ENCODE measurements at regions not wholly inside any gene's neighbourhood (a gene's known extent, or its start where the extent isn't known, plus 50 kb on each side); places are given as distances from the start of the nearest gene placed in this dataset.

- no peak for TF ChIP-seq CTCF (conservative IDR thresholded peaks at IDR 0.05; ENCODE audit: low read depth)
- POLR2A ChIA-PET (ENCODE audit: low non-redundant PET) = no interaction called here
- no peak overlapping the region for H3K27ac ChIP-seq
- CTCF ChIA-PET = no interaction called here
- DNase-seq (ENCODE audit: low spot score) = no peak
These were observed 99.4 kb upstream of the LHX1 start for GRCh38 chr17:36837939-36838272.

- no peak for DNase-seq (ENCODE audit: low spot score)
- ChIA-PET POLR2A (ENCODE audit: low non-redundant PET) (no interaction called here), CTCF (interaction anchor here (0.6 kb wide), 1 partner anchor 197 kb away, joined by 4 read pairs; no protein-coding TSS in a partner anchor)
- no peak for TF ChIP-seq CTCF (conservative IDR thresholded peaks at IDR 0.05; ENCODE audit: low read depth)
- H3K27ac ChIP-seq = no peak overlapping the region
These were observed 98.0 kb upstream of the LHX1 start for GRCh38 chr17:36839256-36839655.

GRCh38 chr17:36840796-36841195 is 96.5 kb upstream of the LHX1 start:
- no peak overlapping the region for H3K27ac ChIP-seq
- no peak for TF ChIP-seq CTCF (conservative IDR thresholded peaks at IDR 0.05; ENCODE audit: low read depth)
- DNase-seq (ENCODE audit: low spot score) = no peak
- POLR2A ChIA-PET (ENCODE audit: low non-redundant PET) = no interaction called here
- CTCF ChIA-PET = interaction anchor here (0.7 kb wide), 1 partner anchor 22 kb away, joined by 3 read pairs; no protein-coding TSS in a partner anchor

GRCh38 chr17:36842231-36842819 is 95.0 kb upstream of the LHX1 start:
- POLR2A ChIA-PET (ENCODE audit: low non-redundant PET) = no interaction called here
- CTCF ChIA-PET = interaction anchor here (0.6 kb wide), 1 partner anchor 12 kb away, joined by 4 read pairs; no protein-coding TSS in a partner anchor
- no peak for TF ChIP-seq CTCF (conservative IDR thresholded peaks at IDR 0.05; ENCODE audit: low read depth)
- no peak overlapping the region for H3K27ac ChIP-seq
- DNase-seq (ENCODE audit: low spot score) = no peak

- no peak overlapping the region for H3K27ac ChIP-seq
- no peak for DNase-seq (ENCODE audit: low spot score)
- CTCF ChIA-PET = no interaction called here
- POLR2A ChIA-PET (ENCODE audit: low non-redundant PET) = no interaction called here
- no peak for TF ChIP-seq CTCF (conservative IDR thresholded peaks at IDR 0.05; ENCODE audit: low read depth)
These were observed 94.2 kb upstream of the LHX1 start for GRCh38 chr17:36842963-36843558.

- H3K27ac ChIP-seq = no peak overlapping the region
- DNase-seq (ENCODE audit: low spot score) = no peak
- CTCF ChIA-PET = no interaction called here
- POLR2A ChIA-PET (ENCODE audit: low non-redundant PET) = interaction anchor here (0.6 kb wide), 1 partner anchor 9 kb away, joined by 3 read pairs; no protein-coding TSS in a partner anchor
- no peak for TF ChIP-seq CTCF (conservative IDR thresholded peaks at IDR 0.05; ENCODE audit: low read depth)
These were observed 93.3 kb upstream of the LHX1 start for GRCh38 chr17:36844013-36844412.

Measured in RWPE1 (cell line).